Gastroesophageal sphincter (tissue), 4 donors: ENCODE measurements at regions not wholly inside any gene's neighbourhood (a gene's known extent, or its start where the extent isn't known, plus 50 kb on each side); places are given as distances from the start of the nearest gene placed in this dataset.

Experiments
- ATAC-seq: fragments of 150-250 bp; one replicate; pipeline ENCODE4 v1.9.1; 2016; ENCODE audit warnings: mild to moderate bottlenecking, moderate library complexity
- H3K27ac ChIP-seq, 4 donors: fragments of 200-600 bp; sonication (generic) in 3 of 4; 1 replicate in 3 of 4; 2 replicates in 1 of 4; pipeline ENCODE4 v1.5.1; 2016 to 2019
- H3K27me3 ChIP-seq: fragments of 200-600 bp; sonication (generic); one replicate; pipeline ENCODE4 v1.5.1; 2019
- H3K36me3 ChIP-seq, 2 donors: fragments of 200-600 bp; sonication (generic); one replicate each; pipeline ENCODE4 v1.5.1; 2019; ENCODE audit warnings: control low read depth in 1 of 2
- H3K4me1 ChIP-seq, 3 donors: fragments of 200-600 bp; sonication (generic); 1 replicate in 2 of 3; 2 replicates in 1 of 3; pipeline ENCODE4 v1.5.1; 2016 to 2019; ENCODE audit warnings: control low read depth in 2 of 3
- H3K4me3 ChIP-seq, 2 donors: fragments of 200-600 bp; sonication (generic); one replicate each; pipeline ENCODE4 v1.5.1; 2019; ENCODE audit warnings: mild to moderate bottlenecking in 1 of 2, moderate library complexity in 1 of 2
- H3K9me3 ChIP-seq, 3 donors: fragments of 200-600 bp; sonication (generic); one replicate each; pipeline ENCODE4 v1.5.1; 2017 to 2019; ENCODE audit warnings: control low read depth in 2 of 3
- EP300 ChIP-seq: sonication (generic); formaldehyde crosslinking; IDR thresholded peaks from one replicate; pipeline ENCODE4 v1.6.1; 2017; ENCODE audit warnings: antibody characterized with exemption, mild to moderate bottlenecking
- POLR2A ChIP-seq, 2 donors: fragments of 450-650 bp; IDR thresholded peaks; one replicate each; pipeline ENCODE4 v1.6.1; 2017; ENCODE audit warnings: antibody characterized with exemption in 2 of 2, mild to moderate bottlenecking in 2 of 2, moderate library complexity in 1 of 2
- POLR2AphosphoS5 ChIP-seq: sonication (generic); formaldehyde crosslinking; IDR thresholded peaks from one replicate; pipeline ENCODE4 v1.6.1; 2017; ENCODE audit warnings: antibody characterized with exemption
- WGBS, 2 donors: methylation state at CpG; one replicate each; pipeline ENCODE4 v1.1.5; 2018; ENCODE audit warnings: low coverage in 1 of 2; 5-methylcytosine and 5-hydroxymethylcytosine counted together
- TF ChIP-seq, protein P1 (sequence below), 4 experiments: fragments of 200-600 bp in 2 of 4; fragments of 450-650 bp in 2 of 4; sonication (generic) in 1 of 4; IDR thresholded peaks; one replicate each; pipeline ENCODE4 v1.5.1; 2017 to 2019; ENCODE audit warnings: antibody characterized with exemption in 4 of 4, mild to moderate bottlenecking in 2 of 4, moderate library complexity in 2 of 4

DNA sequence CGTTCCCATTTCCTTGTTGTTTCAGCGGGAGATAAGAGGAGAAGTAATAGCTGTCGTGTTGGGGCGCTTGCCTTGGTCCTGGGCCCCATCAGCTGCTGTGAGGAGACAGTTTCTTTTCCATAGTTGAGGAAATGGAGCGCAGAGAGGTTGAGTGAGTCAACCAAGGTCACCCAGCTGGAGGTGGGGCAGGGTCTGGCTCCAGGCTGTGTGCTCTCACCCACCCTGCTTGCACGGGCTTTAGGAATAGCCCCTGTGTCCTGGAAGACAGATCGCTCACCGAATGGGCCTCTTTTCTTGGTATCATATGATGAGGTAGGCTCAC lies 165.7 kb upstream of the RTL1 start:
- 81 to 88% methylated on average over 3 to 4 of the region's 8 CpGs for WGBS, 2 donors
- no peak for TF ChIP-seq POLR2AphosphoS5
- TF ChIP-seq EP300: no peak
- TF ChIP-seq POLR2A (IDR thresholded peaks at IDR 0.05): no peak
- TF ChIP-seq, protein P1, sequence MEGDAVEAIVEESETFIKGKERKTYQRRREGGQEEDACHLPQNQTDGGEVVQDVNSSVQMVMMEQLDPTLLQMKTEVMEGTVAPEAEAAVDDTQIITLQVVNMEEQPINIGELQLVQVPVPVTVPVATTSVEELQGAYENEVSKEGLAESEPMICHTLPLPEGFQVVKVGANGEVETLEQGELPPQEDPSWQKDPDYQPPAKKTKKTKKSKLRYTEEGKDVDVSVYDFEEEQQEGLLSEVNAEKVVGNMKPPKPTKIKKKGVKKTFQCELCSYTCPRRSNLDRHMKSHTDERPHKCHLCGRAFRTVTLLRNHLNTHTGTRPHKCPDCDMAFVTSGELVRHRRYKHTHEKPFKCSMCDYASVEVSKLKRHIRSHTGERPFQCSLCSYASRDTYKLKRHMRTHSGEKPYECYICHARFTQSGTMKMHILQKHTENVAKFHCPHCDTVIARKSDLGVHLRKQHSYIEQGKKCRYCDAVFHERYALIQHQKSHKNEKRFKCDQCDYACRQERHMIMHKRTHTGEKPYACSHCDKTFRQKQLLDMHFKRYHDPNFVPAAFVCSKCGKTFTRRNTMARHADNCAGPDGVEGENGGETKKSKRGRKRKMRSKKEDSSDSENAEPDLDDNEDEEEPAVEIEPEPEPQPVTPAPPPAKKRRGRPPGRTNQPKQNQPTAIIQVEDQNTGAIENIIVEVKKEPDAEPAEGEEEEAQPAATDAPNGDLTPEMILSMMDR (IDR thresholded peaks at IDR 0.05): no peak
- H3K36me3 ChIP-seq: no peaks in the 10 kb centered on the region

DNA sequence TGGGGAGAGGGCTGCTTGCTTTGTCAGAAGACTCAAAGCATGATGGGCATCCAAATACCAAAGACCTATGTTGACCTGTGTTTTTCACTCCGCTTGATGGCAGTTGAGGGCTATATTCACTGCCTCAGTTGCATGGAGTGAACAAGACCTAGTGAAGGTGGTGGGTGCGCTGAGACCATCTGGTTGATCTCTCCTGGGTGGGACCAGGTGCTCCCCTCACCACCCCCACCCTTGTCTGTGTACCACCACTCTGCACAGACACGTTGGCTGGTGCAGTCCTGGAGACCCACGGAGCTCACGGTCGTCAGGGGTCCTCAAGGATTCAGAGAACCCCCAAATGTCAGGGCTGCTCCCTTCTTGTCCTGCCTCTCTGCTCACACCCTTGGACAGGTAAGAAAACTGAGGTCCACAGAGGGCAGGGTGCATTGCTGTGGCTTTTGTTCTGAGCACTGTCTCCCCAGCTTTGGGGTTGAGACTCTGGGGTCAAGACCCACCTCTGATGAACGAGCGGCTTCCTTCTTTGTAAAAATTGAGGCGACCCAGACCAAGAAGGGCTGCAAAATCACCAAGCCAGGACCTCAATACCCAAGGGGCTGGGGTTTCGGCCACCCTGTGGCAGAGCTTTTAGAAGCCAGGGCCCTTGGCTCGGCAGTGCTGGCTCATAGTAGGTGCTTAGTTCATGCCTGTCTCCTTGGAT lies 166.3 kb upstream of the RTL1 start:
- H3K9me3 ChIP-seq: no peaks in the 10 kb centered on the region
- TF ChIP-seq POLR2A (IDR thresholded peaks at IDR 0.05) (no peak), EP300 (no peak), POLR2AphosphoS5 (no peak)
- TF ChIP-seq, protein P1 (IDR thresholded peaks at IDR 0.05): no peak
- H3K27me3 ChIP-seq: peaks cover 39% of the 10 kb centered on the region
- 96% methylated on average over 3 of the region's 11 CpGs; no CpG with 5 or more reads in 1 of the 2 donors for WGBS, 2 donors
- H3K4me3 ChIP-seq: no peak overlapping the region
- H3K4me1 ChIP-seq: no peaks in the 10 kb centered on the region
- no peak overlapping the region for H3K27ac ChIP-seq
- no peaks in the 10 kb centered on the region for H3K36me3 ChIP-seq
- no peak for ATAC-seq

More for the DNA sequence above, 165.7 kb upstream of the RTL1 start:
- no peaks in the 10 kb centered on the region for H3K9me3 ChIP-seq
- H3K27ac ChIP-seq: no peak overlapping the region
- ATAC-seq: no peak
- H3K4me1 ChIP-seq: no peaks in the 10 kb centered on the region
- peaks cover 32% of the 10 kb centered on the region for H3K27me3 ChIP-seq
- H3K4me3 ChIP-seq: no peak overlapping the region

- H3K27me3 ChIP-seq: peaks cover 49% of the 10 kb centered on the region
- H3K4me3 ChIP-seq: no peak overlapping the region
- 67% methylated on average over 1 of the region's 16 CpGs for WGBS, 2 donors
- H3K4me1 ChIP-seq: no peaks in the 10 kb centered on the region
- H3K36me3 ChIP-seq: no peaks in the 10 kb centered on the region
- no peak for TF ChIP-seq POLR2A (IDR thresholded peaks at IDR 0.05)
- TF ChIP-seq, protein P1 (IDR thresholded peaks at IDR 0.05): no peak
- TF ChIP-seq EP300: no peak
- no peak for TF ChIP-seq POLR2AphosphoS5
- no peak overlapping the region for H3K27ac ChIP-seq
- H3K9me3 ChIP-seq: no peaks in the 10 kb centered on the region
- ATAC-seq: no peak
Observed at GRCh38 chr14:101070540-101071492, 167.3 kb upstream of the RTL1 start.

DNA sequence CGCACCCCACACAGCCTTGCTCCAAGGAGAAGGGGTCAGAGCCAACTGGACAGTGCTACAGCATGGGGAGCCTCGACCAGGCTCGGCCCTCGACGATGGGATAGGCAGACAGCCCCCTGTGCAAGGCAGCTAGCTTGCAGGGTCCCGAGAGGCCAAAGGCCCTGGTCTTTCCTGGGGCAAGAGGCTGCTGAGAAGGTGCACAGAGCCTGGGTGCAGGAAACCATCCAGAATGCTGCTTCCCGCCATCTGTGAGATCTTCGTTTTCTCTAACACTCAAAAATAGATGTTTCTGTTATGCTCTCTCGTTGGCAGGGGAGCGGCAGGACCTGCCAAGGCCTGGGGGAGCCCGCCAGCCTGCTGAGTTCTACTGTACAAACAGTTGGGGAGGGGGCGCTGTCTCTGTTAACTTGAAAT lies 168.0 kb upstream of the RTL1 start:
- Histone ChIP-seq H3K27ac (no peak overlapping the region), H3K9me3 (no peaks in the 10 kb centered on the region), H3K36me3 (no peaks in the 10 kb centered on the region), H3K4me1 (no peaks in the 10 kb centered on the region), H3K4me3 (no peak overlapping the region), H3K27me3 (peaks cover 56% of the 10 kb centered on the region)
- TF ChIP-seq POLR2A (IDR thresholded peaks at IDR 0.05) (no peak), EP300 (no peak), POLR2AphosphoS5 (no peak)
- TF ChIP-seq, protein P1 (IDR thresholded peaks at IDR 0.05): no peak
- 40 to 41% methylated on average over 1 to 5 of the region's 12 CpGs for WGBS, 2 donors
- no peak for ATAC-seq
